ENCODE measurements at regions not wholly inside any gene's neighbourhood (a gene's known extent, or its start where the extent isn't known, plus 50 kb on each side); places are given as distances from the start of the nearest gene placed in this dataset.

DNA sequence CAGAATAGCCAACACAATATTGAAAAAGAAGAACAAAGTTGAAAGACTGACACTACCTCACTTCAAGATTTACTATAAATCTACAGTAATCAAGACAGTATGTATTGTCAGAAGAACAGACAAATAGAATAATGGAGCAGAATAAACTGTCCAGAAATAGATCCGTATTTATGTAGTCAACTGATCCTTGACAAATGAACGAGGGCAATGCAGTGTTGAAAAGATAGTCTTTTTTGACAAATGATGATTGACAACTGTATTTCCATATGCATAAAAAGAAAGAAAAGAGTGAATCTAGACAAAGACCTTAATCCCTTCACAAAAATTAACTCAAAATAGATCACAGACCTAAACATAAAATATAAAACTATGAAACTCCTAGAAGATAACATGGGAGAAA lies 767.1 kb downstream of the KCNA4 start:
- intact Hi-C loops (cut with micrococcal nuclease) = no loop called here
- no peaks in the 10 kb centered on the region for H3K27me3 Mint-ChIP-seq
- ATAC-seq (no peak), DNase-seq (no peak)
- no peaks in the 10 kb centered on the region for H3K4me1 Mint-ChIP-seq (ENCODE audit: low read depth)
- TF ChIP-seq, protein P1, sequence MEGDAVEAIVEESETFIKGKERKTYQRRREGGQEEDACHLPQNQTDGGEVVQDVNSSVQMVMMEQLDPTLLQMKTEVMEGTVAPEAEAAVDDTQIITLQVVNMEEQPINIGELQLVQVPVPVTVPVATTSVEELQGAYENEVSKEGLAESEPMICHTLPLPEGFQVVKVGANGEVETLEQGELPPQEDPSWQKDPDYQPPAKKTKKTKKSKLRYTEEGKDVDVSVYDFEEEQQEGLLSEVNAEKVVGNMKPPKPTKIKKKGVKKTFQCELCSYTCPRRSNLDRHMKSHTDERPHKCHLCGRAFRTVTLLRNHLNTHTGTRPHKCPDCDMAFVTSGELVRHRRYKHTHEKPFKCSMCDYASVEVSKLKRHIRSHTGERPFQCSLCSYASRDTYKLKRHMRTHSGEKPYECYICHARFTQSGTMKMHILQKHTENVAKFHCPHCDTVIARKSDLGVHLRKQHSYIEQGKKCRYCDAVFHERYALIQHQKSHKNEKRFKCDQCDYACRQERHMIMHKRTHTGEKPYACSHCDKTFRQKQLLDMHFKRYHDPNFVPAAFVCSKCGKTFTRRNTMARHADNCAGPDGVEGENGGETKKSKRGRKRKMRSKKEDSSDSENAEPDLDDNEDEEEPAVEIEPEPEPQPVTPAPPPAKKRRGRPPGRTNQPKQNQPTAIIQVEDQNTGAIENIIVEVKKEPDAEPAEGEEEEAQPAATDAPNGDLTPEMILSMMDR (IDR thresholded peaks at IDR 0.05) = no peak
- no peak overlapping the region for H3K27ac Mint-ChIP-seq
- no peaks in the 10 kb centered on the region for H3K36me3 Mint-ChIP-seq (ENCODE audit: low read depth)
- POLR2A ChIA-PET = no interaction called here
- H3K9me3 Mint-ChIP-seq = peaks cover 6% of the 10 kb centered on the region
- CTCF ChIA-PET = no interaction called here
- no peak overlapping the region for H3K4me3 Mint-ChIP-seq

DNA sequence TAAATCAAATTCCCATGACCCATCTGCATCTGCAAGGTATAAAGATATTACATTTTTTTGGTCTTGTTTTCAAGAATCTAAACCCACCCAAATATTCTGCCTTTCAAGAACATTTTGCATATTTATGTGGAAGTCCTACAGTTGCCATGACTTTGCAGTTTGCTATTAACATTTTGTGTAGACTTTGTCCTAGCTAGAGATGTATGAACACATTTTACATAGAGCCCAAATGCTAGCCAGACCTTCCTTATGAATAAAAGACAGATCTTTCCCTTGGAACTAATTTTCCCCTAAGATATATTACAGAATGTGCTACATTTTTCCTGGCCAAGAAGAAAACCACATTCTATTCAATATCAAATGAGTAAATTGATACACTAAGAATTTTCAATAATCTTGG lies 772.5 kb downstream of the KCNA4 start:
- TF ChIP-seq, protein P1 (IDR thresholded peaks at IDR 0.05) = no peak

DNA sequence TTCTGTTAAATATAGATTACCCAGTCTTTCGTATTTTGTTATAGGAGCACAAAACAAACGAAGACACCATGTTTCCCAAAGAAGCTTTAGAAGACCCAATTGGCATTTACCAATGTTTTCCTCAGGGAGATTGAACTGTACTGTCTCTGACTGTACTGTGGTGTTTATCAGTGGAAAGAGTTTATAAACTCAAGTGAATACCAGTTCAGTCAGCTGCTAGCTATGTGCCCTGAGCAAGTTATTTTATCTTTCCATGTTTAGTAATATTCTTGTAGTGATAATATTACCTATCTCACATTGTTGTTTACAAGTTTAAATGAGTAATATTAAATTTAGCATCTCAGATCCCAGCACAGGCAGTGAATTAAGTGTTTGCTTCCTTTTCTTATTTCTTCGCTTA lies 773.2 kb downstream of the KCNA4 start:
- TF ChIP-seq, protein P1 (IDR thresholded peaks at IDR 0.05) = no peak
- POLR2A ChIA-PET = no interaction called here
- no peaks in the 10 kb centered on the region for H3K36me3 Mint-ChIP-seq (ENCODE audit: low read depth)
- H3K4me1 Mint-ChIP-seq (ENCODE audit: low read depth) = no peaks in the 10 kb centered on the region
- CTCF ChIA-PET = no interaction called here
- peaks cover 4% of the 10 kb centered on the region for H3K9me3 Mint-ChIP-seq
- DNase-seq (no peak), ATAC-seq (no peak)
- no peak overlapping the region for H3K4me3 Mint-ChIP-seq
- H3K27ac Mint-ChIP-seq = no peak overlapping the region
- no peaks in the 10 kb centered on the region for H3K27me3 Mint-ChIP-seq
- intact Hi-C loops (cut with micrococcal nuclease) = no loop called here

More for the DNA sequence above, 772.5 kb downstream of the KCNA4 start:
- H3K4me1 Mint-ChIP-seq (ENCODE audit: low read depth) = no peaks in the 10 kb centered on the region
- no peaks in the 10 kb centered on the region for H3K27me3 Mint-ChIP-seq
- no peak overlapping the region for H3K27ac Mint-ChIP-seq
- DNase-seq (no peak), ATAC-seq (no peak)
- H3K4me3 Mint-ChIP-seq = no peak overlapping the region
- intact Hi-C loops (cut with micrococcal nuclease) = no loop called here
- CTCF ChIA-PET = no interaction called here
- no peaks in the 10 kb centered on the region for H3K36me3 Mint-ChIP-seq (ENCODE audit: low read depth)
- H3K9me3 Mint-ChIP-seq = peaks cover 4% of the 10 kb centered on the region
- POLR2A ChIA-PET = no interaction called here

DNA sequence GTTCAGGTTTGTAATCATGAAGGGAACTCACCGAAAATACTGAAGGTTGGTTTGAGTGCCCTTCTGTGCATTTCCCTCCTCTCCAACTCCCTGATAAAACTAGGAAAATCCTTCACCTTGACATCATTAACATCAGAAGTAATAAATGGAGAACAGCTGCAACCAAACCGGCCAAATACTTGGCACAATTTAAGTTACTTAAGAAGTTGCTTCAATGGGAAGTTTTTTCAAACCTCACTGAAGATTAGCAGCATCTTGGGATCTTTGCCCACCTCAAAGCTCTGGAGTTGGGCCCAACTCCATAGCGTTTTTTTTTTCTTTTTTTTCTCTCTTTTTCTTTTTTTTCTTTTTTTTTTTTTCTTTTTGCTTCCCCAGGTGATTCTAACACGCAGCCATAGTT lies 784.8 kb downstream of the KCNA4 start:
- Mint-ChIP-seq H3K9me3 (peaks cover 16% of the 10 kb centered on the region), H3K27me3 (no peaks in the 10 kb centered on the region), H3K36me3 (ENCODE audit: low read depth) (no peaks in the 10 kb centered on the region), H3K27ac (no peak overlapping the region), H3K4me1 (ENCODE audit: low read depth) (no peaks in the 10 kb centered on the region), H3K4me3 (no peak overlapping the region)
- TF ChIP-seq, protein P1 (IDR thresholded peaks at IDR 0.05) = no peak
- ChIA-PET POLR2A (no interaction called here), CTCF (no interaction called here)
- intact Hi-C loops (cut with micrococcal nuclease) = no loop called here
- DNase-seq (no peak), ATAC-seq (no peak)

DNA sequence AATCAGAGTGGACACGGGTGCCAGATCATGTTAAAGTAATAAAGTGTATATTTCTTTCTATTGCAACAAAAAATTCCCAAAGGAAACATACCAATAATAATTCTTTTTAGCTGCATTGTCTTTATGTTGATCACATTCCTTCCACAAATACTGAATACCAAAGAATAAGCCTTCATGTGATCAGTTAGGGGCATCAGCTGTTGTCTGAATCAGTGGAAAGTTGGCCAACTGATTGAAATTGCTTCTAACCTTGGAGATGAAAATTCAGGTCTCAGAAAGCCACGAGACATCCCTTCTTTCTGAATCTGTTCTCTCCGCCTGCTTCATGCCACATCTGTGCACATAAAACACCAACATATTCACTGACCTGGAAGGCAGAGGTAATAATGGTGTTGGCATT lies 785.2 kb downstream of the KCNA4 start:
- Mint-ChIP-seq H3K27me3 (no peaks in the 10 kb centered on the region), H3K27ac (no peak overlapping the region), H3K4me3 (no peak overlapping the region), H3K36me3 (ENCODE audit: low read depth) (no peaks in the 10 kb centered on the region), H3K9me3 (peaks cover 14% of the 10 kb centered on the region), H3K4me1 (ENCODE audit: low read depth) (no peaks in the 10 kb centered on the region)
- intact Hi-C loops (cut with micrococcal nuclease) = no loop called here
- TF ChIP-seq, protein P1 (IDR thresholded peaks at IDR 0.05) = no peak
- no peak for ATAC-seq
- CTCF ChIA-PET = no interaction called here
- POLR2A ChIA-PET = no interaction called here
- no peak for DNase-seq

Measured in activated CD8-positive, alpha-beta T cell treated with anti-CD3 and anti-CD28 coated beads for 36 hours (primary cell).